ENCODE measurements at regions not wholly inside any gene's neighbourhood (a gene's known extent, or its start where the extent isn't known, plus 50 kb on each side); places are given as distances from the start of the nearest gene placed in this dataset.

GRCh38 chr5:173531863-173532262 is 84.6 kb downstream of the BOD1 start:
- Histone ChIP-seq H3K14ac (replicated peaks; ENCODE audit: low read depth, low read length) (no peak overlapping the region), H2AFZ (replicated peaks; ENCODE audit: low read length, poor library complexity) (no peak overlapping the region), H2AK5ac (ENCODE audit: low read depth, low read length) (no peak overlapping the region), H2BK120ac (ENCODE audit: low read depth, low read length) (no peak overlapping the region), H3K23ac (ENCODE audit: low read depth, low read length) (no peak overlapping the region), H2BK20ac (ENCODE audit: low read depth, low read length) (no peak overlapping the region), H4K8ac (ENCODE audit: low read depth in 2 of 2, low read length in 2 of 2) (no peak overlapping the region), H2AK9ac (replicated peaks; ENCODE audit: low read depth, low read length, poor library complexity) (no peak overlapping the region), H3K4me2 (ENCODE audit: low read depth, low read length) (no peak overlapping the region), H4K20me1 (ENCODE audit: insufficient read depth, low read length) (no peaks in the 10 kb centered on the region), H3K4me3 (ENCODE audit: insufficient read depth, low read depth, low read length) (no peak overlapping the region), H2BK15ac (ENCODE audit: low read depth, low read length) (no peak overlapping the region), H3K79me1 (ENCODE audit: low read depth in 1 of 2, low read length in 2 of 2) (no peaks in the 10 kb centered on the region), H3K9ac (ENCODE audit: low read depth, low read length) (no peak overlapping the region), H3K18ac (ENCODE audit: low read depth, low read length) (no peak overlapping the region), H4K5ac (ENCODE audit: low read depth, low read length) (no peak overlapping the region), H2BK5ac (ENCODE audit: low read depth, low read length, poor library complexity, severe bottlenecking) (no peak overlapping the region), H3K36me3 (ENCODE audit: control insufficient read depth, insufficient read depth, low read length) (no peaks in the 10 kb centered on the region), H3K27ac (ENCODE audit: insufficient read depth, low read length) (no peak overlapping the region), H3K9me3 (ENCODE audit: control insufficient read depth, insufficient read depth, low read length) (no peaks in the 10 kb centered on the region), H3K4me1 (ENCODE audit: control insufficient read depth, insufficient read depth, low read length) (no peaks in the 10 kb centered on the region; the same call in 1 of the 2 replicates), H3K4ac (ENCODE audit: low read depth, low read length) (no peak overlapping the region), H3K56ac (ENCODE audit: extremely low read depth, insufficient read depth, low read length) (no peak overlapping the region), H3K9me1 (ENCODE audit: insufficient read depth, low read length) (peaks cover 6% of the 10 kb centered on the region), H3K27me3 (ENCODE audit: control insufficient read depth, insufficient read depth, low read length) (no peaks in the 10 kb centered on the region), H4K91ac (ENCODE audit: insufficient read depth, low read depth, low read length) (no peak overlapping the region)
- no peak for TF ChIP-seq CEBPB (IDR thresholded peaks at IDR 0.05; ENCODE audit: low read depth, low read length)
- TF ChIP-seq FOS (IDR thresholded peaks at IDR 0.05; ENCODE audit: low read depth, low read length): no peak
- no peak for TF ChIP-seq MAZ (IDR thresholded peaks at IDR 0.05; ENCODE audit: borderline replicate concordance, low read depth, low read length)
- no peak for TF ChIP-seq MAFK (IDR thresholded peaks at IDR 0.05; ENCODE audit: low read depth, low read length)
- no peak for TF ChIP-seq USF2 (IDR thresholded peaks at IDR 0.05; ENCODE audit: low read depth, low read length)
- TF ChIP-seq RAD21 (IDR thresholded peaks at IDR 0.05; ENCODE audit: low read length): no peak
- TF ChIP-seq RFX5 (IDR thresholded peaks at IDR 0.05; ENCODE audit: low read depth, low read length): no peak
- no peak for TF ChIP-seq SMC3 (IDR thresholded peaks at IDR 0.05; ENCODE audit: low read depth, low read length)
- TF ChIP-seq, protein P1, sequence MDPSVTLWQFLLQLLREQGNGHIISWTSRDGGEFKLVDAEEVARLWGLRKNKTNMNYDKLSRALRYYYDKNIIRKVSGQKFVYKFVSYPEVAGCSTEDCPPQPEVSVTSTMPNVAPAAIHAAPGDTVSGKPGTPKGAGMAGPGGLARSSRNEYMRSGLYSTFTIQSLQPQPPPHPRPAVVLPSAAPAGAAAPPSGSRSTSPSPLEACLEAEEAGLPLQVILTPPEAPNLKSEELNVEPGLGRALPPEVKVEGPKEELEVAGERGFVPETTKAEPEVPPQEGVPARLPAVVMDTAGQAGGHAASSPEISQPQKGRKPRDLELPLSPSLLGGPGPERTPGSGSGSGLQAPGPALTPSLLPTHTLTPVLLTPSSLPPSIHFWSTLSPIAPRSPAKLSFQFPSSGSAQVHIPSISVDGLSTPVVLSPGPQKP (IDR thresholded peaks at IDR 0.05; ENCODE audit: borderline replicate concordance, low read depth, low read length): no peak
- no peak for TF ChIP-seq POLR2A (IDR thresholded peaks at IDR 0.05; ENCODE audit: low read depth, low read length)
- TF ChIP-seq CTCF (conservative IDR thresholded peaks at IDR 0.05; ENCODE audit: low read depth, low read length): no peak
- no peak for TF ChIP-seq BHLHE40 (IDR thresholded peaks at IDR 0.05; ENCODE audit: low read depth, low read length)
- POLR2A ChIA-PET (ENCODE audit: unreplicated experiment): no interaction called here
- WGBS, 2 experiments (ENCODE audit: extremely low coverage in 2 of 2, insufficient read length in 1 of 2): 87% methylated on average over 8 of the region's 9 CpGs; no CpG with 5 or more reads in 1 of the 2 experiments
- intact Hi-C loops (cut with micrococcal nuclease) (no loop called here), dilution Hi-C loops (cut with HindIII; ENCODE audit: low sequenced_read_pairs, unreplicated experiment) (no loop called here), in situ Hi-C loops (cut with MboI; ENCODE audit: low sequenced_read_pairs) (no loop called here)
- DNase-seq (no peak), ATAC-seq (ENCODE audit: low read depth) (no peak)
- BruUV-seq (replicated peaks): no TSS peak
- CTCF ChIA-PET: no interaction called here
